HG02642 (cell line): ENCODE measurements at regions not wholly inside any gene's neighbourhood (a gene's known extent, or its start where the extent isn't known, plus 50 kb on each side); places are given as distances from the start of the nearest gene placed in this dataset.
"Not testable (repeated sequence)": the region's sequence is repeated elsewhere in the genome, so short reads cannot be mapped to it uniquely, and the experiment has no call there.

ENCODE experiments used
- ATAC-seq: cut with Tn5 transposase; IDR thresholded peaks from one replicate; pipeline ENCODE4 v1.9.1; 2021; ENCODE audit warnings: mild to moderate bottlenecking; ENCODE audit not compliant: unreplicated experiment, poor library complexity

- ATAC-seq, result no peak
Observed at GRCh38 chr17:31752584-31752983, 106.5 kb downstream of the COPRS start.

GRCh38 chr17:31750578-31750977 is 108.5 kb downstream of the COPRS start:
- ATAC-seq, result no peak

GRCh38 chr17:31748881-31749280 is 110.2 kb downstream of the COPRS start:
- no peak for ATAC-seq

- ATAC-seq, result no peak
Observed at GRCh38 chr17:31746884-31747495, 112.1 kb downstream of the COPRS start.

- no peak for ATAC-seq
Observed at GRCh38 chr17:31745964-31746600, 113.0 kb downstream of the COPRS start.

GRCh38 chr17:31744511-31744951 is 114.5 kb downstream of the COPRS start:
- no peak for ATAC-seq

- no peak for ATAC-seq
Observed at GRCh38 chr17:31743797-31744196, 115.2 kb downstream of the COPRS start.

GRCh38 chr17:31741371-31741770 is 117.7 kb downstream of the COPRS start:
- ATAC-seq, result no peak

GRCh38 chr17:31740611-31741082 is 118.4 kb downstream of the COPRS start:
- ATAC-seq, result no peak

- no peak for ATAC-seq
Observed at GRCh38 chr17:31738996-31739699, 119.9 kb downstream of the COPRS start.

- ATAC-seq, result no peak
Observed at GRCh38 chr17:31738488-31738887, 120.6 kb downstream of the COPRS start.

- no peak for ATAC-seq
Observed at GRCh38 chr17:31738067-31738466, 121.0 kb downstream of the COPRS start.

- no peak for ATAC-seq
Observed at GRCh38 chr17:31736855-31737625, 122.0 kb downstream of the COPRS start.

GRCh38 chr17:31733326-31733725 is 125.7 kb downstream of the COPRS start:
- no peak for ATAC-seq

GRCh38 chr17:31731585-31732154 is 127.4 kb downstream of the COPRS start:
- ATAC-seq, result not testable (repeated sequence)

GRCh38 chr17:31731118-31731517 is 127.9 kb downstream of the COPRS start:
- ATAC-seq, result no peak

- ATAC-seq, result no peak
Observed at GRCh38 chr17:31726980-31727427, 132.0 kb downstream of the COPRS start.

- ATAC-seq, result no peak
Observed at GRCh38 chr17:31724619-31725018, 134.4 kb downstream of the COPRS start.

GRCh38 chr17:31724026-31724425 is 135.0 kb downstream of the COPRS start:
- no peak for ATAC-seq
